Common myeloid progenitor, CD34-positive (primary cell): ENCODE measurements at regions not wholly inside any gene's neighbourhood (a gene's known extent, or its start where the extent isn't known, plus 50 kb on each side); places are given as distances from the start of the nearest gene placed in this dataset.

Experiments
- CTCF ChIA-PET: fragments of 350-600 bp; sonication (Branson Sonifier 250); formaldehyde crosslinking; loops from one replicate; lab custom pipeline; 2021; ENCODE audit warnings: antibody characterized with exemption; lab: Charles Lee
- POLR2A ChIA-PET: fragments of 350-600 bp; sonication (Branson Sonifier 250); formaldehyde crosslinking; loops from one replicate; lab custom pipeline; 2021; ENCODE audit warnings: antibody characterized with exemption; lab: Charles Lee
- DNase-seq, 3 donors: peaks; one replicate each; pipeline versions ENCODE4 v3.0.0 to v3.0.0-alpha.2; 2013
- H3K27ac ChIP-seq, 2 experiments: 1 replicate in 1 of 2; 2 replicates in 1 of 2; pipeline ENCODE4 v1.7.0; 2013; ENCODE audit warnings: inconsistent platforms in 2 of 2, low read length in 2 of 2, mild to moderate bottlenecking in 2 of 2, low read depth in 1 of 2, moderate library complexity in 1 of 2; ENCODE audit not compliant: severe bottlenecking in 2 of 2, insufficient read depth in 1 of 2, poor library complexity in 1 of 2
- H3K27me3 ChIP-seq, 5 experiments: replicated peaks in 2 of 5; 1 replicate in 3 of 5; 2 replicates in 2 of 5; pipeline versions ENCODE4 v1.6.1 to v1.7.0; 2013; ENCODE audit warnings: low read length in 4 of 5, mild to moderate bottlenecking in 2 of 5, moderate library complexity in 2 of 5, inconsistent platforms in 1 of 5; ENCODE audit not compliant: insufficient read depth in 5 of 5, control insufficient read depth in 4 of 5
- H3K36me3 ChIP-seq, 4 experiments: 1 replicate in 2 of 4; 2 replicates in 2 of 4; pipeline versions ENCODE4 v1.6.1 to v1.7.0; 2013; ENCODE audit warnings: low read length in 3 of 4, control low read depth in 1 of 4, mild to moderate bottlenecking in 1 of 4; ENCODE audit not compliant: control insufficient read depth in 4 of 4, insufficient read depth in 4 of 4
- H3K4me1 ChIP-seq, 4 experiments: 1 replicate in 3 of 4; 2 replicates in 1 of 4; pipeline versions ENCODE4 v1.6.1 to v1.7.1; 2013; ENCODE audit warnings: low read length in 3 of 4, mild to moderate bottlenecking in 3 of 4, control low read depth in 1 of 4, inconsistent platforms in 1 of 4, moderate library complexity in 1 of 4; ENCODE audit not compliant: control insufficient read depth in 4 of 4, insufficient read depth in 4 of 4; ENCODE audit errors: control extremely low read depth in 1 of 4
- H3K4me3 ChIP-seq, 7 experiments: 1 replicate in 4 of 7; 2 replicates in 3 of 7; pipeline versions ENCODE4 v1.5.1 to v1.7.0; 2013; ENCODE audit warnings: mild to moderate bottlenecking in 7 of 7, low read length in 6 of 7, moderate library complexity in 6 of 7, inconsistent platforms in 2 of 7, low read depth in 2 of 7, control low read depth in 1 of 7; ENCODE audit not compliant: insufficient read depth in 4 of 7, control insufficient read depth in 1 of 7; ENCODE audit errors: extremely low read depth in 1 of 7
- H3K9me3 ChIP-seq, 5 experiments: 1 replicate in 4 of 5; 2 replicates in 1 of 5; pipeline versions ENCODE4 v1.6.1 to v1.7.1; 2013; ENCODE audit warnings: low read length in 4 of 5, mild to moderate bottlenecking in 2 of 5, inconsistent platforms in 1 of 5, low read depth in 1 of 5, moderate library complexity in 1 of 5; ENCODE audit not compliant: control insufficient read depth in 4 of 5, insufficient read depth in 2 of 5; ENCODE audit errors: control extremely low read depth in 1 of 5
- WGBS: methylation state at CpG from one replicate; pipeline ENCODE4 v1.1.5; 2013; ENCODE audit not compliant: insufficient coverage; 5-methylcytosine and 5-hydroxymethylcytosine counted together

DNA sequence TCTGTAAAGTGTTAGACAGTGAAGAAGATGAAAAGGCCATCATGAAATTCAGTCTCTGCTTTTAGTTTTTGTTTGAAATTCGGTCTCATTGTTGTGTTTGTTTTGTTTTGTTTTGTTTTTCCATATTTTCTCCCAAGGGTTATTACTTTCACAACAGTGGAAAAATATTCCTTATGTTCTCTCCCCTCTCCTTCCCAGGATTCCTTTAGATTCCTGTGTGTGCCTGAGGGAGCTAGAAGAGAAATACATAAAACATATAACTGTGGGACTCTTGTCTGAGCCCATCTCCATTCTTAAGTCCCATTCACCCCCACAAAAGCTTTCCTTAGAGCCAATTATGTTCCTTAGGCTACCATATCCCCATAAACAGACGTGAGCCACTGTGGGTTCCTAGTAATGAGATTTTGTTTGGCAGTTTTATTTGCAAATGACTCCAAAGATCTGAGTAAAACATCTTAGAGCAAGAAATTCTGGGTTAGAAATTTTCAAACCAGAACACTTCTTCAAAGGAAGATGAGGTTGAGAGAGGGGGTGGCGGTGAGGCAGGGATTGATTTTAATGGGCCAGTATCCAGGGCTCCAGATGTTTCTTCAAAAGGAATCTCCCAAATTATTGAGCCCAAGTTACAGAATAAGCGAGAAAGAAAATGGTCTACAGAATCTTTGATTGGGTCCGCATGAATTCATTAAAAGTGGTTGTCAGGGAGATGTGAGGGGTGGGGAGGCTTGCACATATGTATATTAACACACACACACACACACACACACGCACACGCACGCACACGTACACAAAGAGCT lies 157.8 kb upstream of the TNP1 start:
- H3K27ac ChIP-seq = no peak overlapping the region
- H3K9me3 ChIP-seq = no peaks in the 10 kb centered on the region
- no peak overlapping the region for H3K4me3 ChIP-seq
- WGBS = 100% methylated on average over 1 of the region's 9 CpGs
- no peaks in the 10 kb centered on the region for H3K4me1 ChIP-seq
- no peaks in the 10 kb centered on the region for H3K36me3 ChIP-seq
- peaks cover 0 to 6% (median 1%) of the 10 kb centered on the region in 5 experiments for H3K27me3 ChIP-seq
- CTCF ChIA-PET = no interaction called here
- POLR2A ChIA-PET = no interaction called here
- DNase-seq = no peak

DNA sequence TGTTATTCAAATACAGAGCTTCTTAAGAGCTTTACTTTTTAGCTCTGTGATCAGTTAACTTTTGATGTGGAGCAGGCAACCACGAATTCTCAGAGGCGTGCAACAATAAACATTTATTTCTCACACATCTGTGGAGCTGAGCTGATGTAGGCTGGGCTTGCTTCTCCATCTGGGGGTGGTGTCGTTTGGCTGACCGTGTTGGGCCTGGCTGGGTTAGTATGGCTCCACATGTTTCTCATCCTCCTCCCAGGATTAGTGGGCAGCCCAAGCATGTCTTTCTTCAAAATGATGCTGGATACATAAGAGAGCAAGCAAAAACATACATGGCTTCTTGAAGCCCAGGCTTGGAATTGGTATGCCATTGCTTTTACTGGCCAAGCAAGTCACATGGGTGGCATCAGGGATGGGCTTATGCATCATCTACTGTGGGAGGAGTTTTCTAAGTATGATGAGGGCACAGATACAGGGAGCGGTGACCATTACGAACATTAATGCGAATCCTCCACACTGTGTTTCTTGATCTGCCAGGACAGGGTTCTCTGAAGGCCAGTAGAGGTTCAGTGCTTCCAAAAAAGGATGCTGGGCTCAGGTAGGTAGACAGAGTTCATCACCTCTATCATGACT lies 157.0 kb upstream of the TNP1 start:
- Histone ChIP-seq H3K4me1 (no peaks in the 10 kb centered on the region), H3K27ac (no peak overlapping the region), H3K4me3 (no peak overlapping the region), H3K36me3 (no peaks in the 10 kb centered on the region), H3K27me3 (peaks cover 0 to 6% (median 5%) of the 10 kb centered on the region in 5 experiments), H3K9me3 (no peaks in the 10 kb centered on the region)
- POLR2A ChIA-PET = no interaction called here
- 97% methylated on average over 6 of the region's 7 CpGs for WGBS
- CTCF ChIA-PET = no interaction called here
- no peak for DNase-seq

DNA sequence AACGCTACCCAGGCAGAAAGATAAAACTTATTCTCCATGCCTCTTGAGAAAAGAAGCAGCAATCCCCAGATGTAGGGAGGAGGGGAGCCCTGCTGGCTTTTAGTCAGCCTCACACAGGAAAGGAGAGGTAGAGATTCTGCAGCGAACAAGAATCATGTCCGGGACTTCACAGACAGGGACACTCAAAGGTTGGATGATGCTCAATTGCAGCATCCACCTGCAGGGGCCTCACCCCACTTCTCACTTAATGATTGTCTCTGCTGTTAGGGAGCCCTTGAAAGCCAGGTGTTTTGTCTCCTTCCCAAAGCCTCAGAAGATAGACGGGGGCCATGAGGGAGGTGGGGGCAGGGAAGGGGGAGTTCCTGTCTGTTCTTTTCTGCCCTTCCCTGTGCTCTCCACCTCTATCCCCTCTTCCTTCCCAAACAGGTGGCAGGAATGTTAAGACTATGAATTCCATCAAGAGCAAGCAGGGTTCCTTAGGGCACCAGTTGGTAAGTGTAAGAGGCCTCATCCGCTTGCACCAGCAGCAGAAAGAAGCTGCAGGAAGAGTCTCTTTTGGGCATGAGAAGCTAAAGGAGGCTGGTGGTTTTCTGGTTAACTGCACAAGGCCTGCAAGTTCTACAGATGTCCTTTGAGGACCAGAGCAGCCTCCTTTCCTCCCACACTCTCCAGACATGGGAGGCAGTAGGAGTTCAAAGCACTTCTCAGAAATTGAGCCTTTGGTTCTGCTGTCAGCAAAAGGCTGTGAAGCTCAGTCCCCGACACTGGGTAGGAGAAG lies 154.7 kb upstream of the TNP1 start:
- Histone ChIP-seq H3K4me3 (no peak overlapping the region), H3K27ac (no peak overlapping the region), H3K4me1 (no peaks in the 10 kb centered on the region), H3K9me3 (no peaks in the 10 kb centered on the region), H3K36me3 (no peaks in the 10 kb centered on the region), H3K27me3 (peaks cover 0 to 6% (median 5%) of the 10 kb centered on the region in 5 experiments)
- DNase-seq = no peak
- ChIA-PET POLR2A (no interaction called here), CTCF (interaction anchor here (1.2 kb wide), 1 partner anchor 12 kb away, joined by 3 read pairs; no protein-coding TSS in a partner anchor)
- 94% methylated on average over 4 of the region's 6 CpGs for WGBS

GRCh38 chr2:217013926-217014325 lies 154.1 kb upstream of the TNP1 start:
- H3K27me3 ChIP-seq = peaks cover 0 to 6% (median 5%) of the 10 kb centered on the region in 5 experiments
- WGBS = no CpG with 5 or more reads among the region's 3 CpGs

GRCh38 chr2:217011576-217011975 lies 151.7 kb upstream of the TNP1 start:
- H3K9me3 ChIP-seq = no peaks in the 10 kb centered on the region
- ChIA-PET CTCF (no interaction called here), POLR2A (no interaction called here)
- DNase-seq = no peak
- H3K27ac ChIP-seq = no peak overlapping the region
- H3K27me3 ChIP-seq = peaks cover 0 to 8% (median 5%) of the 10 kb centered on the region in 5 experiments
- H3K4me3 ChIP-seq = no peak overlapping the region
- 97% methylated on average over 3 of the region's 4 CpGs for WGBS
- no peaks in the 10 kb centered on the region for H3K36me3 ChIP-seq
- no peaks in the 10 kb centered on the region for H3K4me1 ChIP-seq

More at GRCh38 chr2:217013926-217014325, 154.1 kb upstream of the TNP1 start:
- no peak for DNase-seq
- Histone ChIP-seq H3K4me1 (no peaks in the 10 kb centered on the region), H3K36me3 (no peaks in the 10 kb centered on the region), H3K4me3 (no peak overlapping the region), H3K27ac (no peak overlapping the region), H3K9me3 (no peaks in the 10 kb centered on the region)
- ChIA-PET POLR2A (interaction anchor here (0.7 kb wide), 1 partner anchor 402 kb away, joined by 3 read pairs; no protein-coding TSS in a partner anchor), CTCF (no interaction called here)

- no peaks in the 10 kb centered on the region for H3K4me1 ChIP-seq
- ChIA-PET POLR2A (no interaction called here), CTCF (no interaction called here)
- no peaks in the 10 kb centered on the region for H3K36me3 ChIP-seq
- no peak overlapping the region for H3K4me3 ChIP-seq
- H3K9me3 ChIP-seq = no peaks in the 10 kb centered on the region
- WGBS = 97% methylated on average over 3 of the region's 3 CpGs
- no peak overlapping the region for H3K27ac ChIP-seq
- no peak for DNase-seq
- peaks cover 0 to 5% (median 2%) of the 10 kb centered on the region in 5 experiments for H3K27me3 ChIP-seq
Measured at GRCh38 chr2:217010173-217010572, 150.3 kb upstream of the TNP1 start.
